Stomach (tissue), 8 donors: ENCODE measurements at regions not wholly inside any gene's neighbourhood (a gene's known extent, or its start where the extent isn't known, plus 50 kb on each side); places are given as distances from the start of the nearest gene placed in this dataset.

Experiments
- DNase-seq, 2 donors: peaks; one replicate each; pipeline versions ENCODE4 v3.0.0 to v3.0.0-alpha.2; 2013 to 2019
- H3K27ac ChIP-seq, 5 donors: fragments of 200-600 bp in 4 of 5; sonication (generic) in 4 of 5; one replicate each; pipeline ENCODE4 v1.5.1; 2013 to 2019; ENCODE audit warnings: mild to moderate bottlenecking in 1 of 5, moderate library complexity in 1 of 5
- H3K27me3 ChIP-seq, 3 donors: fragments of 200-600 bp; sonication (generic); one replicate each; pipeline ENCODE4 v1.5.1; 2017 to 2019; ENCODE audit warnings: mixed run types in 1 of 3
- H3K36me3 ChIP-seq, 4 donors: fragments of 200-600 bp; sonication (generic); 1 replicate in 3 of 4; 2 replicates in 1 of 4; pipeline ENCODE4 v1.5.1; 2016 to 2019
- H3K4me1 ChIP-seq, 4 donors: fragments of 200-600 bp; sonication (generic); one replicate each; pipeline ENCODE4 v1.5.1; 2016 to 2019
- H3K4me3 ChIP-seq, 4 donors: fragments of 200-600 bp; sonication (generic) in 3 of 4; one replicate each; pipeline ENCODE4 v1.5.1; 2016 to 2019; ENCODE audit warnings: mild to moderate bottlenecking in 1 of 4
- H3K9me3 ChIP-seq, 4 donors: fragments of 200-600 bp; sonication (generic); one replicate each; pipeline ENCODE4 v1.5.1; 2016 to 2019
- EP300 ChIP-seq: sonication (generic); formaldehyde crosslinking; IDR thresholded peaks from one replicate; pipeline ENCODE4 v1.6.1; 2017; ENCODE audit warnings: antibody characterized with exemption
- POLR2A ChIP-seq, 4 donors: fragments of 450-650 bp; IDR thresholded peaks; one replicate each; pipeline ENCODE4 v1.6.1; 2016; ENCODE audit warnings: antibody characterized with exemption in 4 of 4, control low read depth in 2 of 4, mild to moderate bottlenecking in 1 of 4, moderate library complexity in 1 of 4
- POLR2AphosphoS5 ChIP-seq, 3 donors: sonication (generic); formaldehyde crosslinking; IDR thresholded peaks; one replicate each; pipeline ENCODE4 v1.6.1; 2016; ENCODE audit warnings: antibody characterized with exemption in 3 of 3
- WGBS, 5 donors: extraction: QIAGEN DNeasy Blood & Tissue Kit in 3 of 5; methylation state at CpG; one replicate each; pipeline versions ENCODE4 v1.1.5 to v1.1.7; 2013 to 2018; 5-methylcytosine and 5-hydroxymethylcytosine counted together
- intact Hi-C: fragments of 100-400 bp; cut with DNase I; formaldehyde crosslinking; loops from one replicate; pipeline ENCODE4 v1.15.1; 2023; ENCODE audit warnings: low total_unique reads
- TF ChIP-seq, protein P1 (sequence below), 7 experiments: fragments of 450-650 bp in 4 of 7; fragments of 200-600 bp in 3 of 7; sonication (generic) in 3 of 7; IDR thresholded peaks; one replicate each; pipeline ENCODE4 v1.5.1; 2016 to 2019; ENCODE audit warnings: antibody characterized with exemption in 7 of 7, control low read depth in 2 of 7, mild to moderate bottlenecking in 1 of 7
- donor health status: healthy with polysubstance abuse.
- donor health status: Bipolar disorder and iron deficiency.
- donor health status: healthy.

DNA sequence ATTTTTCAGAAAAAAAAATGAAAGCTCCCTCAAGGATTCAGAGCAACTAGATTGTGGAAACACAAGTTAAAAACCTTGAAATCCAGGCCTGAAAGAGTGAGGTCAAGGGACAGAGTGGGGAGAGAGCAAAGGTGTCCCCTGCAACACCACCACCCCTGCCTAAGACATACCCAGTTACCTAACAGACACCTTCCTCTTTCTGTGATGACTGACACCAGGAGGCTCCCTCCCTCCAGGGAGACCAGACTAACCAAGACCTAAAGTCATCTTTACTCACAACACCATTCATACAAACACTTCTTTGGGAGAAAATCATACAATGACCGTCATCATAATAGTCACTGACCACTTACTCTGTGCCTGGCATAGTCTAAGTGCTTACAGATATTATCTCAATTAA is 151.8 kb upstream of the NABP1 start:
- TF ChIP-seq EP300 (no peak), POLR2AphosphoS5 (IDR thresholded peaks at IDR 0.05) (no peak), POLR2A (IDR thresholded peaks at IDR 0.05) (no peak)
- TF ChIP-seq, protein P1, sequence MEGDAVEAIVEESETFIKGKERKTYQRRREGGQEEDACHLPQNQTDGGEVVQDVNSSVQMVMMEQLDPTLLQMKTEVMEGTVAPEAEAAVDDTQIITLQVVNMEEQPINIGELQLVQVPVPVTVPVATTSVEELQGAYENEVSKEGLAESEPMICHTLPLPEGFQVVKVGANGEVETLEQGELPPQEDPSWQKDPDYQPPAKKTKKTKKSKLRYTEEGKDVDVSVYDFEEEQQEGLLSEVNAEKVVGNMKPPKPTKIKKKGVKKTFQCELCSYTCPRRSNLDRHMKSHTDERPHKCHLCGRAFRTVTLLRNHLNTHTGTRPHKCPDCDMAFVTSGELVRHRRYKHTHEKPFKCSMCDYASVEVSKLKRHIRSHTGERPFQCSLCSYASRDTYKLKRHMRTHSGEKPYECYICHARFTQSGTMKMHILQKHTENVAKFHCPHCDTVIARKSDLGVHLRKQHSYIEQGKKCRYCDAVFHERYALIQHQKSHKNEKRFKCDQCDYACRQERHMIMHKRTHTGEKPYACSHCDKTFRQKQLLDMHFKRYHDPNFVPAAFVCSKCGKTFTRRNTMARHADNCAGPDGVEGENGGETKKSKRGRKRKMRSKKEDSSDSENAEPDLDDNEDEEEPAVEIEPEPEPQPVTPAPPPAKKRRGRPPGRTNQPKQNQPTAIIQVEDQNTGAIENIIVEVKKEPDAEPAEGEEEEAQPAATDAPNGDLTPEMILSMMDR (IDR thresholded peaks at IDR 0.05), result no peak
- WGBS, 5 donors, result 80 to 97% (median 88%) methylated on average over 1 of the region's 1 CpG
- H3K4me1 ChIP-seq, result peaks cover 0 to 3% (median 0%) of the 10 kb centered on the region in 4 donors
- H3K36me3 ChIP-seq, result no peaks in the 10 kb centered on the region
- H3K27me3 ChIP-seq, result no peaks in the 10 kb centered on the region
- no peak overlapping the region for H3K4me3 ChIP-seq
- DNase-seq, result no peak
- no peaks in the 10 kb centered on the region for H3K9me3 ChIP-seq
- intact Hi-C loops, result no loop called here
- no peak overlapping the region for H3K27ac ChIP-seq

DNA sequence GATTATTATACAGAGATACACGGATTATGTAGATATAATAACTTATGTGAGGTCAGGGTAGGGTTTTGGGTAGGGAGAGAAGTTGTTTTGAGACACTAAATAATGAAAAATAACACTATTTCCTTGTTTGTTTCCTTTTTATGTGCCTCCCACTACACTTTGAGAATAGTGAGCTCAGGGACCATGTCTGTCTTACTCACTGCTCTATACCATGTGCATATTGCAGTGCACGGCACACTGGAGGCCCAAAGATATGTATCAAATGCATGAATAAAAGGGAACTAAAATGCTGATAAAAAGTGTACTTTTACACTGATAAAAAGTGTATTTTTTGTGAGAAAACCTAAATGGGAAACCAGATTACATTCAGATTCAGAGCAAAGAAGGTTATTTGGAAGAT is 151.4 kb upstream of the NABP1 start:
- H3K4me1 ChIP-seq, result peaks cover 0 to 3% (median 0%) of the 10 kb centered on the region in 4 donors
- WGBS, 5 donors, result 46 to 78% (median 58%) methylated on average over 2 of the region's 2 CpGs
- DNase-seq, result no peak
- H3K4me3 ChIP-seq, result no peak overlapping the region
- no peaks in the 10 kb centered on the region for H3K36me3 ChIP-seq
- no peaks in the 10 kb centered on the region for H3K9me3 ChIP-seq
- intact Hi-C loops, result no loop called here
- no peaks in the 10 kb centered on the region for H3K27me3 ChIP-seq
- no peak for TF ChIP-seq POLR2A (IDR thresholded peaks at IDR 0.05)
- no peak for TF ChIP-seq EP300
- TF ChIP-seq, protein P1 (IDR thresholded peaks at IDR 0.05), result no peak
- H3K27ac ChIP-seq, result no peak overlapping the region

DNA sequence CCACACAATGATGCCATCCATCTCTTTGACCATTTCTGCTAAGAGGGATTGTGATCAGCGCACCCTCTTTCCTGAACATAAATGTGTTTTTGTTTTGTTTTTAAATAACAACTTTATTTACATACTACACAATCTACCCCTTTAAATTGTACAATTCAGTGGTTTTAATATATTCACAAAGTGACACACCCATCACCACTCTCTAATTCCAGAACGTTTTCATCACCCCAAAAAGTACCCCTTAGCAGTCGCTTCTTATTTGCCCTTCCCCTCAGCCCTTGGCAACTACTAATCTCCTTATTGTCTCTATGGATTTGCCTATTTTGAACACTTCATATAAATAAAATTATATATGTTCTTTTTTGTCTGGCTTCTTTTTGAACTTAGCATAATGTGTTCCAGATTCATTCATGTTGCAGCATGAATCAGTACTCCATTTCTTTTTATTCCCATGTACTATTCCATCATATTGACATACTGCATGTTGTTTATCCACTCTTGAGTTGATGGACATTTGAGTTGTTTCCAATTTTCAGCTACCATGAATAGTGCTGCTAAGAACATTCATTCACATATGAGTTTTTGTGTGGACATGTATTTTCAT is 150.9 kb upstream of the NABP1 start:
- Histone ChIP-seq H3K36me3 (no peaks in the 10 kb centered on the region), H3K4me1 (no peaks in the 10 kb centered on the region), H3K4me3 (no peak overlapping the region), H3K27ac (no peak overlapping the region), H3K27me3 (no peaks in the 10 kb centered on the region), H3K9me3 (no peaks in the 10 kb centered on the region)
- intact Hi-C loops, result no loop called here
- DNase-seq, result no peak
- WGBS, 5 donors, result 75 to 82% (median 78%) methylated on average over 3 of the region's 3 CpGs
- no peak for TF ChIP-seq EP300

DNA sequence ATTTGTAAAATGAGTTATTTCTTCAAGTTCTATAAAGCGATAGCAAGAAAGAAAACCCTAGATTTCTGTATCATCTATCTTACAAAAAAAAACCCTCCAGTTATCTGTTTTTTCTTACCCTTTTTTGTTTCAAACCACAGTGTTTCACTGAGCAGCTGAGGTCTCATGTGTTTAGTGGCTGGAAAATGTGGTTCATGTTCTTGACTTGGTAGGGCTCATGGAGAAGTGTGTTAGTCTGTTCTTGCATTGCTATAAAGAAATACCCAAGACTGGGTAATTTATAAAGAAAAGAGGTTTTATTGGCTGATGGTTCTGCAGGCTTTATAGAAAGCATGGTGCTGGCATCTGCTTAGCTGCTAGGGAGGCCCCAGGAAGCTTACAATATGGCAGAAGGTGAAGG is 147.3 kb upstream of the NABP1 start:
- 89 to 95% (median 94%) methylated on average over 1 of the region's 1 CpG for WGBS, 5 donors
- no peaks in the 10 kb centered on the region for H3K9me3 ChIP-seq
- no peaks in the 10 kb centered on the region for H3K36me3 ChIP-seq
- no peak overlapping the region for H3K27ac ChIP-seq
- no peak overlapping the region for H3K4me3 ChIP-seq
- no peaks in the 10 kb centered on the region for H3K27me3 ChIP-seq
- TF ChIP-seq POLR2AphosphoS5 (IDR thresholded peaks at IDR 0.05) (no peak), POLR2A (IDR thresholded peaks at IDR 0.05) (no peak), EP300 (no peak)
- TF ChIP-seq, protein P1 (IDR thresholded peaks at IDR 0.05), result no peak
- no peaks in the 10 kb centered on the region for H3K4me1 ChIP-seq
- intact Hi-C loops, result no loop called here
- no peak for DNase-seq

DNA sequence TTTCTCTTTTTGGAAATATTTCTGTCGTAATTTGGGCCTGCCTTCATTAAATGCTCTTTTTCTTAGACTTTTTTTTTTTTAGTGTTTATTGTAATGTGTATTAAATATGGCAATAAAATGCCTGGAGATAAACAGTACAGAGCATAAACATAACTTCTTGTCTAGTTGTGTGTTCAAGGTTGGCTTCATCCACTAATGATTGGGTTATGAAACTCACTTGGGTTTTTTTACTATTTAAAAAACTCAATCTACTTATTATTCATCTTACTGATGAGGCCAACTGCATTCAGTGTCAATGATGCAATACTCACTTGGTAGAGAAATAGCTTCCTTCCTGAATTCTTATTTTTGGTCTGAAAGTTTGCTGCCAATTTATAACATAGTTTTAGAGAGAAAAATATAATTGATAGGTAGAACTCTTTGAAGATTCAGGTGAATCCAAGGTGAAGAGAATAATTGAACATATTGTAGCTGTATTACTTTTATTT is 144.2 kb upstream of the NABP1 start:
- Histone ChIP-seq H3K36me3 (no peaks in the 10 kb centered on the region), H3K27me3 (no peaks in the 10 kb centered on the region), H3K4me3 (no peak overlapping the region), H3K27ac (no peak overlapping the region), H3K4me1 (no peaks in the 10 kb centered on the region), H3K9me3 (no peaks in the 10 kb centered on the region)
- 77 to 93% (median 87%) methylated on average over 1 of the region's 1 CpG for WGBS, 5 donors
- TF ChIP-seq EP300 (no peak), POLR2AphosphoS5 (IDR thresholded peaks at IDR 0.05) (no peak), POLR2A (IDR thresholded peaks at IDR 0.05) (no peak)
- TF ChIP-seq, protein P1 (IDR thresholded peaks at IDR 0.05), result no peak
- intact Hi-C loops, result no loop called here
- no peak for DNase-seq
